Skin epidermis (tissue), 12 donors: ENCODE measurements at regions not wholly inside any gene's neighbourhood (a gene's known extent, or its start where the extent isn't known, plus 50 kb on each side); places are given as distances from the start of the nearest gene placed in this dataset.

Source experiments
- H3K27ac ChIP-seq, 21 experiments: fragments of 200-600 bp; sonication (generic) in 11 of 21; one replicate each; pipeline ENCODE4 v1.5.0; 2020; ENCODE audit warnings: mild to moderate bottlenecking in 3 of 21, inconsistent platforms in 2 of 21, moderate library complexity in 2 of 21
- H3K4me3 ChIP-seq, 7 experiments: fragments of 200-600 bp; sonication (generic) in 2 of 7; one replicate each; pipeline ENCODE4 v1.5.0; 2020; ENCODE audit warnings: inconsistent platforms in 2 of 7, mild to moderate bottlenecking in 2 of 7, moderate library complexity in 1 of 7

DNA sequence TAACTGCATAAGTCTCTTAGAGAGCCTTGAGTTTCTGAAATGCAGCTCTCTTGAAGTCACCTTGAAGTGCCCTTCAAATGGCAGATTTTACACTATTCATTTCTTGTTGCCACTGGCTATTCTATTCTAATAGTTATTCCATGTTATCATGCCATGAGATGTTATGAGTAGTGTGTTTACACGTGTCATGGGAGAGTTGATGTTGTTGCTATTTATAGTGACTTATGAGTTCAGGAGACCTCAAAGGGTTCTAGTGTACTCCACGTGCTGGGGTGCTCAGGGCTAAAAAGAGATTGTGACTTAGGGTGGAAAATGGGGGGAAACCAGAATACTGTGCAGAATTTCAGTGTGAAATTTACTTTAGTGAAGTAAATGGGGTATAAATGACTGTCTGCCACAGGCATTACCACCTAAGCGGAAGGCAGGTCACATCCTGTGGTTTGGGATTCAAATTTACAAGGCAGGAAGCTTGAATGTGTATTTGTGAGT lies 77.1 kb upstream of the SLC4A4 start:
- no peak overlapping the region for H3K4me3 ChIP-seq
- H3K27ac ChIP-seq, result no peak overlapping the region

DNA sequence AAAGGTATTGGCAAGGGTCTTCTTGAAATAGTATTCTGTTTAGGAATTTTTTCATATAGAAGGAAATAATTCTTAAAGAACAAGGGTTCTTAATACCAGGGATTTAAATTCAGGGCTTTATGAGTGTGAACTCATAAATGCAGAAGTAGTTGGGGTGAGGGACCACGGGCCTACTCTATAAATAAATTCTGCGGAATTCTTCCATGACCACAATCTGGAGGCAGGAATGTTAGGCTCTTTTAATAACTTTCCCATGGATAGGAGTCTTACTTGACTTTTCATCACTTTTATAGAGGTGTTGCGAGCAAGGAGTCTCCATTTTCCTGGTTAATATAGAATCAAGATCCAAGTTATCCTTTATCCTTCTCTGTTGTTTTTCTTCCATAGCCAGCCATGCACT lies 76.7 kb upstream of the SLC4A4 start:
- no peak overlapping the region for H3K27ac ChIP-seq
- H3K4me3 ChIP-seq, result no peak overlapping the region

DNA sequence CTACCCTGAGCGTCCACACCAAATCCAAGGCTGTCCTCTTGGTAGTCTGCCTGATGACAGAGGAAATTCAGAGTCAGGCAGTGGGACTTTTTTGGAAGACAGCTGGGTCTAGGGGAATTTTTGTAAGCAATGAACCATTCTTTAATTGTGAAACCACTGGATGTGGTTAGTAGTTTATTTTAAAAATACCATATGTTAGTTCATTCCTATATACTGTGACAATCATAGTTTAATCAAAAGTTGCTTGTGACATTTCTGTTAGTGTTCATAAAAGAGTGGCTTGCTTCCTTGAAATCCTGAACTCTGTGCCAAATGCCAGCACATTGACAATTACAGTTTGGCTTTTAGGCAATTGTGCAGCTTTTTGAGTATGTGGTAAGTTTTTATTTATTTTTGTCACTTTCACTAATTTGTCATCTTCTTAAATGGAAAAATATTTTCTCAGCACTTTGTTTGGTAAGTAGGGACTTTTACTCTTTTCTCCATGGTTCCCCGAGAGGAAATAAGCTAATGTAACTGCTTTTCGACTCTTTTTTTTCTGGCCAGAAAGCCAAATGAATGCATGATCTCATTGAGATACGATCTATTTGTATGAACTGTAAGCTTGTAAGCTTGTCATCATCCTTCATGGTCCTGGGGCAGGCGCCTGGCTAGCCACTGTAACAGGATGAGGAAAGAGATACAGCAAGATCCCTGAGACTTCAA lies 72.6 kb upstream of the SLC4A4 start:
- Histone ChIP-seq H3K27ac (no peak overlapping the region), H3K4me3 (no peak overlapping the region)

DNA sequence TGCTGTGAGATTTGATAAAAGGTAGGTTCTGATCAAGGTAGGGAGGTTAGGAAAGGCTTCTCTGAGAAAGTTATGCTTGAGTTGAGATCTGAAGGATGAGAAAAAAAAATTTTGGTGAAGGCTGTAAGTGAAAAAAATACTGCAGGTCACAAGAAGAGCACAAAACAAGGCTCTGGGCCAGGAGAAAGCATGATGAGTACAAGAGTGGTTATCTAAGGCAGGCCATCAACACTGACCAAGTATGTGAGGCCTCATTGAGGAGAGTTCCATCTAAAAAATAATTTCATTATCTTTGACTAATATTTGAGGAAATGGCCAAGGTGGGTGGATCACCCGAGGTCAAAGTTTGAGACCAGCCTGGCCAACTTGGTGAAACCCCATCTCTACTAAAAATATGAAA lies 71.6 kb upstream of the SLC4A4 start:
- no peak overlapping the region for H3K4me3 ChIP-seq
- H3K27ac ChIP-seq, result no peak overlapping the region

DNA sequence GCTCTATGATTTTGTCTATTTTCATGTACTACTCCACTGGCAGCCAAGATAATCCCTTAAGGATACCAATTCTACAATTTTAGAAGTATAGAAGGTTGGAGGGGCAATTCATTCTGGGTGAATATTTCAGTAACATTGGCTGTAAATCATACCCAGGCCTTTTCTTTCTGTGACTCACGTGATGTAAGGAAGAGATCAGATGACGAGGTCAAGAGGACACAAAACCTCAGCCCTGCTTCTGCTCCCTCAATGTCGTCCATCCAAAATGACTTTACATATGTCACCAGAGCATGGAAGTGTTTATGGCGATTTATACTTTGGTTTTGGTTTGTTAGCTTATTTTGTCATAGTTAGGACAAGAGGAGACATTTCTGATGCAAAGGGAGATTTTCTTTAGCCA lies 70.7 kb upstream of the SLC4A4 start:
- H3K4me3 ChIP-seq, result no peak overlapping the region
- H3K27ac ChIP-seq, result no peak overlapping the region

DNA sequence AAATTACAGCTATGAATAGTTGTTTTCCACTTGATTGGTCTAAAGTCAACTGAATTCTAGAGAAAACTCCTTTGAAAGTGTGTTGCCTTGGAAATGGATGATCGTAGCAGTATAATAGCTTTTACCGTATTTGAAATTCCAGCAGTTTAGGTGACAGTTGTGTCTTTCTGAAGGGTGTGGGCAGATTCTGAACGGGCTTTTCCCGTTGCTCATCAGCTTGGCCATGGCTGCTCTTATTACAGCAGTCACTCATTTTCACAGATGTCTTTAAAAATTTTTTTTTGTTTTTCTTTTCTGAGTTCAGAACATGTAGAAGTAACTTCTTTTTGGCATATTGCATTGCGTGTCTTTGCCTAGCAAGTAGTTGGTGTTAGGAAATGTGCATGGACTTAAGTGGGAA lies 69.6 kb upstream of the SLC4A4 start:
- no peak overlapping the region for H3K27ac ChIP-seq
- H3K4me3 ChIP-seq, result no peak overlapping the region

DNA sequence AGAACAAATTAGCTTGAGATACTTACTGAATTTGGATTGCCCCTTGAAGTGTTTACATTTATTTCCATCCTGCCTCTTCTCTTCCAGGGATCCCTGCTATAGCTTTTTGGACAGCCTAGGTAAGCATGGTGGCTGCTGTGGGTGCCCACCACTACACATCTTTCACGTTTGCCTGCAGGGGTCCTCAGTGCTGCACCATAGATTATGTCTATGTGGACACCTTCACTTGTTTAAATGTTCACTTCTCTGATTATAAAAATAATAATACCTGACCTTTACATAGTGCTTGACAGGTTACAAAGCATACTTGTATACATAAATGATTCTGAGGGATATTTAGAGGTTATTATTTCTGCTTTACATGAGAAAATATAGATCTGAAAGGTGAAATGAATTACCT lies 67.9 kb upstream of the SLC4A4 start:
- H3K4me3 ChIP-seq, result no peak overlapping the region
- H3K27ac ChIP-seq, result no peak overlapping the region

DNA sequence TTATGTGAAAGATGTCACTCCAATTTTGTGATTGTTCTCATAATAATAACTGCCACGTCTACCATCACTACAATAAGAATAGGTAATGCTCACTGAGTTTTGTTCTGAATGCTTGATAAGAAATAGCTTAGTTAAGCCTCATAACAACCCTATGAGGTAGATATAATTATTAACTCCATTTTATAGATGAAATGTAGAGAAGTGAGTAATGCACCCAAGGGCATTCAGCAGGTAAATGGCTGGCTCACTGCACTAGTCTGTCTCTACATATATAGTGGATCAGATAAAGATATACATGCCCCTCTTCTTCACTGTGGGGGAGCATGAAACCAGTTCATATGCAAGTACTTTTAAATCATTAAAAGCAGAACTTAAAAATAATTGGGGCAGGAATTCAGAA lies 65.8 kb upstream of the SLC4A4 start:
- Histone ChIP-seq H3K27ac (no peak overlapping the region), H3K4me3 (no peak overlapping the region)

DNA sequence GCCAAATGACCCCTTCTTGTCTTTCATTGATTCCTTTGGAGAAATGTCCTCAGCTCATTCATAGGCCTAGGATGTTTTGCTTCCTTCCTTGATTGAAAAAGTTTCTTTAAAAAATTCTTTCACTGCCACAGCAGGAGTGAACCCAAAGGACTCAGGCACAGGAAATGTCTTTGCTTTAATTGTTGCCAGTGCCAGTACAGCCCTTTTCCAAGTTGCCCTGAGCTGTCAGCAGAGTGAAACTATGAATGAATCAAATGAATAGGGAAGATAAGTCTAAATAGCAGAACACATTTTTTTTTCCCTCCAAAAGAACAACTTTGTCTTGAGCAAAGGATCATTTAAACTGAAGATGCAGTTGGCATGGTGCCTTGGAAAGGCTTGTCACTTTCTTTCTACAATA lies 63.8 kb upstream of the SLC4A4 start:
- H3K27ac ChIP-seq, result no peak overlapping the region
- H3K4me3 ChIP-seq, result no peak overlapping the region

DNA sequence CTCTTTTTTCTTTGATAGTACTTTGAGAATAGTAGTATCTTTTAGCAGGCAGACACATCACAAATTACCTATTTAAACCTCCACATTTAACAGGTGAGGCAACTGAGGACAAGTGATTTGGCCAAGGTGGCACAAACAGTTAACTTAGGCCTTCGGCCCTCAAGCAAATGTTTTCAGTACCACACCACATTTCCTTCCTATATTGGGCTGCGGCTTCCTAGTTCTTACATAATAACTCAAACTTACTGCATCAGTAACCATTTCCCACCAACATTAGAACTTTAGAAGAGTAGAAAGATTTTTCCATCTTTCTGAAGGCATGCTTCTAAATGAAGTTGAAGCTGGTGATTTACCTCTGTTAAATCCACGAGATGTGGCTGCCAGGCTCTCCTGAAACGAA lies 63.2 kb upstream of the SLC4A4 start:
- no peak overlapping the region for H3K4me3 ChIP-seq
- H3K27ac ChIP-seq, result no peak overlapping the region

DNA sequence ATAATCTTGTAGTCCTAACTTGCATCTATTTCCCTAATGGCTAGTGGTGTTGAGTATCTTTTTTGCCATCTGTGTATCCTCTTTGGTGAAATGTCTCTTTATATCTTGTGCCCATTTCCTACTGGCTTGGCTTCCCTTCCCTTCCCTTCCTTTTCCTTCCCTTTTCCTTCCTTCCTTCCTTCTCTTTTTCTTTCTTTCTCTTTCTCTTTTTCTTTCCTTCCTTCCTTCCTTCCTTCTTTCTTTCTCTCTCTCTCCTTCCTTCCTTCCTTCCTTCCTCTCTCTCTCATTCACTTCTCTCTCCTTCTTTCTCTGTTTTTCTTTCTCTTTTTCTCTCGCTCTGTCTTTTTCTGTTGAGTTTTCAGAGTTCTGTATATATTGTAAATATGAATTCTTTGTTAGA lies 61.5 kb upstream of the SLC4A4 start:
- H3K4me3 ChIP-seq, result no peak overlapping the region
- H3K27ac ChIP-seq, result no peak overlapping the region

DNA sequence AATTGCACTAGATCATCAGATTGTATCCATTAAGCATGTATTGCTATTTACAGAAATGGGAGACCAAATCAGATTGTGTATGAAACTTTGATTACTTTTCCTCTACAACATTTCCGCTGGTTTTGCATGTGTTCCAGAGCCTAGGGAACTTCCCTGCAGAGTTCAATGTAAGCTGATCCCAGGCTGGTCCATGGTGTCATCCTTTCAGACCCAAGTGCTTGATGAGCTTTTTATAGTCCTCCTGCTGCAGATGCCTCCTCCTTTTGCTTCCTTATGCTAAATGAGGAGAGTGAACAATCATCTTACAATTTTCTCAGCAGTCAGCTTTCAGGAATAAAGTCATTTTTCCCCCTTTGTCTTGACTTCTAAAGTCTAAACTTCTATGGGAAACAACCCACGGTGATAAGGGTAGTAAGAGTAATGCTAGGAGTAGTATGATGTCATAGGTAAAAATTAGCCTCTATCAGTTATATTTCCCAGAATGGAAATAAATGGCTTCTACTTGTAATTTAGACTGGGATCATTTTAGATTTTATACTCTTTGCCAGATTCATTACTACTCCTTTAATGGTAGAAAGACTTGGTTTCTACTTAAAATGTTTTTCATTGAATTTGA lies 55.1 kb upstream of the SLC4A4 start:
- H3K4me3 ChIP-seq, result no peak overlapping the region
- no peak overlapping the region for H3K27ac ChIP-seq

DNA sequence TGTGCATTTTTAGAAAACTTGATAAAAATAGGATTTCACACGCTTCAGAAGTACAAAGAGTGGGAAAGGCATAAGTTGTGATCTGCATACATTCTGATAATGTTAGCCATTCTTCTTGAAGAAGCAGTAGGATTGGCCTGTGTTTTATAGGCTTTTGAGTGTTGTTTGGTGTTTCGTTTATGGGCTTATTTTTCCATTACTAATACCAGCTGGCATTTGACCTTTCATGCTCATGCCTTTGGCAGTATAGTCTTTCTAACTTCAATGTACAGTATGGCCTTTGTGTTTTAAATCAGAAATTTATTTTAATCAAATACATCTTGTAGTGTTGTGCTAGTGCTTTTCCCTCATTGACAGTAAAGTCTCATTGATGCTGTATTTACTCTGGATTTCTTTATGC lies 51.5 kb upstream of the SLC4A4 start:
- H3K4me3 ChIP-seq, result no peak overlapping the region
- no peak overlapping the region for H3K27ac ChIP-seq

DNA sequence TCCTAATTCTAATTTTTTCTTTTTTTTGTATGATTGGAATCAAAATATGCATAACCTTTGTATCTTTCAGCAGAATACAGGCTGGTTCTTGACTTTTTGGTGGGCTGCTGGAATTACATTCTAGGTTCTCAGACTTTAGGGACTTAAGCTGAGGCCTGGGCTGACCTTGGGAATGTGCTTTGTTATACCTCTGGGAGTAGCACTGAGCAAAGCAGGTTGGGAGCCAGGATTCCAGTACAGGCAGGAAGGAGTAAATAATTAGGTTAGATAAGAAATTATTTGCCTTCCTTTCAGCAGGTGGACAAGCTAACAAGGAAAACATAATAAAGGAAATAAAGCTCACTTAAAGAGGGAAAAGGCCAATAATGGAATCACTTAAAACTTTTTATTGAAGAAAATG lies 49.9 kb upstream of the SLC4A4 start:
- Histone ChIP-seq H3K27ac (no peak overlapping the region), H3K4me3 (no peak overlapping the region)
